NCI-H187 (cell line): ENCODE measurements at regions not wholly inside any gene's neighbourhood (a gene's known extent, or its start where the extent isn't known, plus 50 kb on each side); places are given as distances from the start of the nearest gene placed in this dataset.
"Not testable (repeated sequence)": the region's sequence is repeated elsewhere in the genome, so short reads cannot be mapped to it uniquely, and the experiment has no call there.

Experiments used
- DNase-seq, 2 experiments: peaks; one replicate each; lab custom pipeline; 2025; lab: John Stamatoyannopoulos, UW

- no peak for DNase-seq
Observed at GRCh38 chr12:76178452-76178851, 94.0 kb upstream of the NAP1L1 start.

GRCh38 chr12:76177821-76178220 lies 93.3 kb upstream of the NAP1L1 start:
- no peak for DNase-seq

- no peak for DNase-seq
Observed at GRCh38 chr12:76176940-76177339, 92.5 kb upstream of the NAP1L1 start.

GRCh38 chr12:76175946-76176345 lies 91.5 kb upstream of the NAP1L1 start:
- not testable (repeated sequence) for DNase-seq

GRCh38 chr12:76173756-76174155 lies 89.3 kb upstream of the NAP1L1 start:
- DNase-seq = no peak

- DNase-seq = no peak
Observed at GRCh38 chr12:76158518-76159321, 74.2 kb upstream of the NAP1L1 start.

GRCh38 chr12:76156726-76157125 lies 72.2 kb upstream of the NAP1L1 start:
- no peak for DNase-seq

- no peak for DNase-seq
Observed at GRCh38 chr12:76156314-76156713, 71.8 kb upstream of the NAP1L1 start.

- no peak for DNase-seq
Observed at GRCh38 chr12:76155157-76155670, 70.7 kb upstream of the NAP1L1 start.

GRCh38 chr12:76153616-76154015 lies 69.1 kb upstream of the NAP1L1 start:
- DNase-seq = no peak

GRCh38 chr12:76152181-76152807 lies 67.8 kb upstream of the NAP1L1 start:
- DNase-seq = no peak

GRCh38 chr12:76144245-76144549 lies 59.7 kb upstream of the NAP1L1 start:
- DNase-seq = peak in 1 of 2 experiments; percentile 16

- DNase-seq = no peak
Observed at GRCh38 chr12:76143343-76144244, 59.1 kb upstream of the NAP1L1 start.

GRCh38 chr12:76142305-76142704 lies 57.8 kb upstream of the NAP1L1 start:
- no peak for DNase-seq

- DNase-seq = no peak
Observed at GRCh38 chr12:76138656-76139055, 54.2 kb upstream of the NAP1L1 start.

GRCh38 chr12:76137606-76138005 lies 53.1 kb upstream of the NAP1L1 start:
- no peak for DNase-seq

GRCh38 chr12:76135456-76135855 lies 51.0 kb upstream of the NAP1L1 start:
- no peak for DNase-seq
